PC-3 (cell line): ENCODE measurements at regions not wholly inside any gene's neighbourhood (a gene's known extent, or its start where the extent isn't known, plus 50 kb on each side); places are given as distances from the start of the nearest gene placed in this dataset.

Experiments
- ATAC-seq: fragments of 200-7000 bp; cut with Tn5 transposase; 2 replicates; pipeline ENCODE4 v1.9.1; 2020; ENCODE audit warnings: mild to moderate bottlenecking, moderate library complexity
- BruUV-seq: library from RNA; stranded (reverse); fragments of 400-500 nt; replicated peaks from 2 replicates; lab custom pipeline; 2021; lab: Mats Ljungman, UMichigan
- CTCF ChIA-PET: fragments of 300-600 bp; sonication (Branson Sonifier 250); formaldehyde crosslinking; loops from one replicate; lab custom pipeline; 2022; ENCODE audit warnings: antibody characterized with exemption; lab: Charles Lee
- POLR2A ChIA-PET: fragments of 300-600 bp; sonication (Branson Sonifier 250); formaldehyde crosslinking; loops from one replicate; lab custom pipeline; 2022; ENCODE audit warnings: antibody characterized with exemption; ENCODE audit not compliant: unreplicated experiment; lab: Charles Lee
- DNase-seq: peaks from one replicate; pipeline ENCODE4 v3.0.0-alpha.2; 2015
- H2AFZ ChIP-seq: fragments of 300-600 bp; sonication (generic); 2 replicates; pipeline ENCODE4 v1.6.0; 2016; ENCODE audit warnings: antibody characterized with exemption, low read length
- H3F3A ChIP-seq: fragments of 300-600 bp; sonication (generic); one replicate; pipeline ENCODE4 v1.6.0; 2017; ENCODE audit warnings: antibody characterized with exemption, low read length, control low read depth, mild to moderate bottlenecking; ENCODE audit not compliant: unreplicated experiment
- H3K27ac ChIP-seq: fragments of 300-600 bp; sonication (generic); 2 replicates; pipeline ENCODE4 v1.5.1; 2016; ENCODE audit warnings: mild to moderate bottlenecking, low read length
- H3K27me3 ChIP-seq: fragments of 300-600 bp; sonication (generic); 2 replicates; pipeline ENCODE4 v1.6.1; 2016; ENCODE audit warnings: low read length, mixed read lengths
- H3K36me3 ChIP-seq: fragments of 300-600 bp; sonication (generic); 2 replicates; pipeline ENCODE4 v1.6.1; 2016; ENCODE audit warnings: low read depth, mixed run types, low read length, mixed read lengths
- H3K4me1 ChIP-seq: fragments of 300-600 bp; sonication (generic); 2 replicates; pipeline ENCODE4 v1.5.1; 2016; ENCODE audit warnings: low read length; ENCODE audit not compliant: insufficient read depth
- H3K4me2 ChIP-seq: fragments of 300-600 bp; sonication (generic); 2 replicates; pipeline ENCODE4 v1.6.0; 2016; ENCODE audit warnings: low read length
- H3K4me3 ChIP-seq: fragments of 300-600 bp; sonication (generic); 2 replicates; pipeline ENCODE4 v1.5.1; 2016; ENCODE audit warnings: mild to moderate bottlenecking, low read length, mixed read lengths
- H3K79me2 ChIP-seq: fragments of 300-600 bp; sonication (generic); 2 replicates; pipeline ENCODE4 v1.6.1; 2017; ENCODE audit warnings: low read length, mixed read lengths
- H3K9ac ChIP-seq: fragments of 300-600 bp; sonication (generic); 2 replicates; pipeline ENCODE4 v1.6.0; 2016; ENCODE audit warnings: mild to moderate bottlenecking, low read length
- H3K9me2 ChIP-seq: fragments of 300-600 bp; sonication (generic); replicated peaks from 2 replicates; pipeline ENCODE4 v1.6.1; 2016; ENCODE audit warnings: mixed run types, low read length, mixed read lengths
- H3K9me3 ChIP-seq: fragments of 300-600 bp; sonication (generic); 2 replicates; pipeline ENCODE4 v1.6.1; 2016; ENCODE audit warnings: low read length, mixed read lengths
- H4K20me1 ChIP-seq: fragments of 300-600 bp; sonication (generic); 2 replicates; pipeline ENCODE4 v1.6.1; 2016; ENCODE audit warnings: low read length, mixed read lengths
- EZH2 ChIP-seq: fragments of 300-600 bp; sonication (generic); IDR thresholded peaks from one replicate; pipeline ENCODE4 v1.6.1; 2017; ENCODE audit warnings: antibody characterized with exemption, mild to moderate bottlenecking, low read length; ENCODE audit not compliant: unreplicated experiment
- EZH2phosphoT487 ChIP-seq: fragments of 300-600 bp; sonication (generic); IDR thresholded peaks from 2 replicates; pipeline ENCODE4 v1.6.1; 2018; ENCODE audit warnings: mild to moderate bottlenecking, antibody characterized with exemption, low read length, borderline replicate concordance
- intact Hi-C: fragments of 100-400 bp; cut with micrococcal nuclease; formaldehyde crosslinking; loops from 2 replicates; pipeline ENCODE4 v1.9.0; 2023
- TF ChIP-seq, protein P1 (sequence below): fragments of 300-600 bp; sonication (generic); conservative IDR thresholded peaks from 2 replicates; pipeline ENCODE4 v1.5.1; 2017; ENCODE audit warnings: antibody characterized with exemption, low read depth, mild to moderate bottlenecking, low read length

DNA sequence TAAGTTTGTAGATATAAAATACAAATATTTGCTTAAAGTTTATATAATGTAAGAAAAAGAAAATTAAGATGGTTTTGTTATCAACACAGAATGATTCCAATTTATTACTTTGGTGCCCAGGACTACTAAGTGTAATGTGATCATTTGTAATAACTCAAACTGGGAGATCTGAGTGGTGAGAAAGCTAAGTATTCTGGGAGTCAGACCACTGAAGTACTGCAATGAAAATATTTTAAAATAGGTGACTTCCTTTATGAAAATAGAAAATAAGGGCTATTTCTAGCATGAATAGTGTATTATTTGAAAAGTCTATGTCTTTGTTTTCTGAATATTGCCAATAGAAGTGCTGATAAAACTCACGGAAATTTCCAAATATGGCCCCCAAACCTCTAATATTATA is 305.6 kb upstream of the MAN1A1 start:
- BruUV-seq: no TSS peak
- Histone ChIP-seq H3K36me3 (no peaks in the 10 kb centered on the region), H3K9me3 (no peaks in the 10 kb centered on the region), H4K20me1 (no peaks in the 10 kb centered on the region), H2AFZ (no peak overlapping the region), H3K9ac (no peak overlapping the region), H3K79me2 (no peaks in the 10 kb centered on the region), H3K4me3 (no peak overlapping the region), H3K9me2 (no peaks in the 10 kb centered on the region), H3F3A (no peaks in the 10 kb centered on the region), H3K4me1 (no peaks in the 10 kb centered on the region), H3K27me3 (no peaks in the 10 kb centered on the region), H3K27ac (no peak overlapping the region), H3K4me2 (no peak overlapping the region)
- ATAC-seq: no peak
- CTCF ChIA-PET: no interaction called here
- POLR2A ChIA-PET: no interaction called here
- DNase-seq: no peak
- intact Hi-C loops: no loop called here
- TF ChIP-seq EZH2phosphoT487 (no peak), EZH2 (no peak)
- TF ChIP-seq, protein P1, sequence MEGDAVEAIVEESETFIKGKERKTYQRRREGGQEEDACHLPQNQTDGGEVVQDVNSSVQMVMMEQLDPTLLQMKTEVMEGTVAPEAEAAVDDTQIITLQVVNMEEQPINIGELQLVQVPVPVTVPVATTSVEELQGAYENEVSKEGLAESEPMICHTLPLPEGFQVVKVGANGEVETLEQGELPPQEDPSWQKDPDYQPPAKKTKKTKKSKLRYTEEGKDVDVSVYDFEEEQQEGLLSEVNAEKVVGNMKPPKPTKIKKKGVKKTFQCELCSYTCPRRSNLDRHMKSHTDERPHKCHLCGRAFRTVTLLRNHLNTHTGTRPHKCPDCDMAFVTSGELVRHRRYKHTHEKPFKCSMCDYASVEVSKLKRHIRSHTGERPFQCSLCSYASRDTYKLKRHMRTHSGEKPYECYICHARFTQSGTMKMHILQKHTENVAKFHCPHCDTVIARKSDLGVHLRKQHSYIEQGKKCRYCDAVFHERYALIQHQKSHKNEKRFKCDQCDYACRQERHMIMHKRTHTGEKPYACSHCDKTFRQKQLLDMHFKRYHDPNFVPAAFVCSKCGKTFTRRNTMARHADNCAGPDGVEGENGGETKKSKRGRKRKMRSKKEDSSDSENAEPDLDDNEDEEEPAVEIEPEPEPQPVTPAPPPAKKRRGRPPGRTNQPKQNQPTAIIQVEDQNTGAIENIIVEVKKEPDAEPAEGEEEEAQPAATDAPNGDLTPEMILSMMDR: no peak

DNA sequence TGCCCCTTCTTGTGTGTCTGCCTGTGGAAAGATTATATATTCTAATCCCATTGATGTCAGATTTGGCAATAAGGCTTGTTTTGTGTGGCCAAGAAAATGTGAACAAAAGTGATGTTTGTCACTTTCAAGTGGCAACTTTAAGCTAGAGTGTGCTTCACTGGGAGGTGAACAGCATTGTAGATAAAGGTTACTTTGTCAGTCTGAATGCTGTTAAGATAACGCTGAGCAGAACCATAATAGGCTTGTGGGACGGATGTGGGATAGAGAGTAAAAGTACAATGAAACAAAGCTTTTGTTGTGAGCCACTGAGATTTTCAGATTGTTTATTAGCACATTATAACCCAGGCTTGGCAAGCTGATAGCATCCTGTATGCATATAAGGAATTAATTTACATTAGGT is 303.8 kb upstream of the MAN1A1 start:
- ATAC-seq (no peak), DNase-seq (no peak)
- Histone ChIP-seq H3K27ac (no peak overlapping the region), H3K79me2 (no peaks in the 10 kb centered on the region), H3K4me1 (no peaks in the 10 kb centered on the region), H3K9ac (no peak overlapping the region), H3K36me3 (no peaks in the 10 kb centered on the region), H4K20me1 (no peaks in the 10 kb centered on the region), H3F3A (no peaks in the 10 kb centered on the region), H3K9me3 (no peaks in the 10 kb centered on the region), H3K4me3 (no peak overlapping the region), H3K4me2 (no peak overlapping the region), H2AFZ (no peak overlapping the region), H3K27me3 (no peaks in the 10 kb centered on the region), H3K9me2 (no peaks in the 10 kb centered on the region)
- no peak for TF ChIP-seq EZH2
- TF ChIP-seq EZH2phosphoT487: no peak
- TF ChIP-seq, protein P1: no peak
- ChIA-PET POLR2A (no interaction called here), CTCF (no interaction called here)
- no TSS peak for BruUV-seq
- intact Hi-C loops: no loop called here

DNA sequence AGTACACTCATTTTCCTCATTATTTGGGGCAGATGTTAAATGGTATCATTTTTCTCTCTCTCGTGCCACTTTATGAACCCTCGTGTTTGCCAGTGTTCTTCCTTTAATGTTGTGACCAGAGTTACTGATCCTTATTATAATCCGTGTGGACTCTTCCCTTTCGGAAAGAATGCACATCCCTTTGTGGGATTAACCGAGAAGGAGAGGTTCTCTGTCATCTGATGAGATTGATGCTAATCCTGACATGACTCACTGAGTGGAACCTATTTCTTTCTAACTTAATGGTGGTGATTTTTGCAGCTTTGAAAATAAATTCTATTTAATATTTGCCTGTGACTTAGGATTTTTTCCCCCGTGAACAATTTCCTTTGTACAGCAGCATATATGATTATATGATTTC is 300.0 kb upstream of the MAN1A1 start:
- no peak overlapping the region for H3K4me2 ChIP-seq
- no peaks in the 10 kb centered on the region for H3K4me1 ChIP-seq
- H4K20me1 ChIP-seq: no peaks in the 10 kb centered on the region
- no peak overlapping the region for H3K9ac ChIP-seq
- H2AFZ ChIP-seq: no peak overlapping the region
- ATAC-seq: no peak
- POLR2A ChIA-PET: no interaction called here
- TF ChIP-seq, protein P1: no peak
- no peak for TF ChIP-seq EZH2phosphoT487
- no peak for TF ChIP-seq EZH2
- CTCF ChIA-PET: no interaction called here
- no peak for DNase-seq
- BruUV-seq: no TSS peak
- H3K4me3 ChIP-seq: no peak overlapping the region
- no peaks in the 10 kb centered on the region for H3F3A ChIP-seq
- H3K27ac ChIP-seq: no peak overlapping the region
- H3K79me2 ChIP-seq: no peaks in the 10 kb centered on the region
- no peaks in the 10 kb centered on the region for H3K9me2 ChIP-seq
- H3K36me3 ChIP-seq: no peaks in the 10 kb centered on the region
- no peaks in the 10 kb centered on the region for H3K27me3 ChIP-seq
- intact Hi-C loops: no loop called here
- no peaks in the 10 kb centered on the region for H3K9me3 ChIP-seq
